ENCODE measurements at regions not wholly inside any gene's neighbourhood (a gene's known extent, or its start where the extent isn't known, plus 50 kb on each side); places are given as distances from the start of the nearest gene placed in this dataset.
A peak's percentile ranks its signal among the peaks of the same experiment; 100 is the strongest.

- DNase-seq (ENCODE audit: low read depth), result no peak
Observed at GRCh38 chr12:77571768-77572167, 258.9 kb upstream of the NAV3 start.

- DNase-seq (ENCODE audit: low read depth), result peak; percentile 4
Observed at GRCh38 chr12:77571127-77571526, 259.6 kb upstream of the NAV3 start.

GRCh38 chr12:77569876-77570275, 260.8 kb upstream of the NAV3 start:
- DNase-seq (ENCODE audit: low read depth), result no peak

- DNase-seq (ENCODE audit: low read depth), result no peak
Observed at GRCh38 chr12:77560714-77561113, 270.0 kb upstream of the NAV3 start.

- DNase-seq (ENCODE audit: low read depth), result no peak
Observed at GRCh38 chr12:77559400-77560074, 271.2 kb upstream of the NAV3 start.

- no peak for DNase-seq (ENCODE audit: low read depth)
Observed at GRCh38 chr12:77555074-77555473, 275.6 kb upstream of the NAV3 start.

GRCh38 chr12:77553976-77554619, 276.6 kb upstream of the NAV3 start:
- DNase-seq (ENCODE audit: low read depth), result no peak

GRCh38 chr12:77549383-77550128, 281.1 kb upstream of the NAV3 start:
- no peak for DNase-seq (ENCODE audit: low read depth)

GRCh38 chr12:77548797-77549196, 281.9 kb upstream of the NAV3 start:
- no peak for DNase-seq (ENCODE audit: low read depth)

- DNase-seq (ENCODE audit: low read depth), result no peak
Observed at GRCh38 chr12:77540097-77540496, 290.6 kb upstream of the NAV3 start.

- peak; percentile 33 for DNase-seq (ENCODE audit: low read depth)
Observed at GRCh38 chr12:77537663-77538062, 293.0 kb upstream of the NAV3 start.

GRCh38 chr12:77535734-77536133, 295.0 kb upstream of the NAV3 start:
- DNase-seq (ENCODE audit: low read depth), result peak; percentile 2

GRCh38 chr12:77531912-77532311, 298.8 kb upstream of the NAV3 start:
- DNase-seq (ENCODE audit: low read depth), result no peak

GRCh38 chr12:77522247-77522646, 308.4 kb upstream of the NAV3 start:
- DNase-seq (ENCODE audit: low read depth), result no peak

- no peak for DNase-seq (ENCODE audit: low read depth)
Observed at GRCh38 chr12:77521508-77522115, 309.1 kb upstream of the NAV3 start.

GRCh38 chr12:77514511-77514910, 316.2 kb upstream of the NAV3 start:
- DNase-seq (ENCODE audit: low read depth), result no peak

- DNase-seq (ENCODE audit: low read depth), result no peak
Observed at GRCh38 chr12:77510985-77511384, 319.7 kb upstream of the NAV3 start.

- no peak for DNase-seq (ENCODE audit: low read depth)
Observed at GRCh38 chr12:77504466-77504865, 326.2 kb upstream of the NAV3 start.

GRCh38 chr12:77500089-77500488, 330.6 kb upstream of the NAV3 start:
- DNase-seq (ENCODE audit: low read depth), result peak; percentile 67

GRCh38 chr12:77497647-77498046, 333.0 kb upstream of the NAV3 start:
- no peak for DNase-seq (ENCODE audit: low read depth)

- no peak for DNase-seq (ENCODE audit: low read depth)
Observed at GRCh38 chr12:77496714-77497113, 334.0 kb upstream of the NAV3 start.

GRCh38 chr12:77494296-77494695, 336.4 kb upstream of the NAV3 start:
- no peak for DNase-seq (ENCODE audit: low read depth)

Measured in amniotic epithelial cell (primary cell).